SH-SY5Y (cell line): ENCODE measurements at regions not wholly inside any gene's neighbourhood (a gene's known extent, or its start where the extent isn't known, plus 50 kb on each side); places are given as distances from the start of the nearest gene placed in this dataset.

ENCODE experiments used
- GATA2 ChIP-seq: IDR thresholded peaks from 2 replicates; pipeline ENCODE4 v1.6.1; 2011; ENCODE audit warnings: mild to moderate bottlenecking, low read depth, low read length
- GATA3 ChIP-seq: IDR thresholded peaks from 2 replicates; pipeline ENCODE4 v1.6.1; 2011; ENCODE audit warnings: low read depth, mild to moderate bottlenecking, low read length, moderate library complexity

GRCh38 chr12:40431169-40431568 lies 206.4 kb downstream of the LRRK2 start:
- TF ChIP-seq GATA3 (no peak), GATA2 (no peak)

- TF ChIP-seq GATA3 (no peak), GATA2 (no peak)
Observed at GRCh38 chr12:40435251-40435650, 210.5 kb downstream of the LRRK2 start.

DNA sequence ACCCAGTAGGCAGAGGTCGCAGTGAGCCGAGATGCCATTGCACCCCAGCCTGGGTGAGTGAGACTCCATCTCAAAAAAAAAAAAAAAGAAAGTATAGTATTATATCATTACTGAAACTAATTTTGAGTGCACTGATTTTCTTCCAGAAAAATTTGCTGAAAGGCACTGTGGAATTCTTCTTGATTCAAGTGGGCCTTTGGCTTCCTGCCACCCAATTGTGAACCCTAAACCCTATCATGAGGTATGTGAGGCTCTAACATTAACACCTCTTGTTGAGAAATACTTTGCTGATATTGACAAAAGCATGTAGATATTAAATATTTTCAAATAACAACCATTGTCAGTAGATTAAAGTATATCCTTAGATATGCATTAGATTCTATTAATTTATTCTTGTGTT lies 211.2 kb downstream of the LRRK2 start:
- no peak for TF ChIP-seq GATA2
- no peak for TF ChIP-seq GATA3

DNA sequence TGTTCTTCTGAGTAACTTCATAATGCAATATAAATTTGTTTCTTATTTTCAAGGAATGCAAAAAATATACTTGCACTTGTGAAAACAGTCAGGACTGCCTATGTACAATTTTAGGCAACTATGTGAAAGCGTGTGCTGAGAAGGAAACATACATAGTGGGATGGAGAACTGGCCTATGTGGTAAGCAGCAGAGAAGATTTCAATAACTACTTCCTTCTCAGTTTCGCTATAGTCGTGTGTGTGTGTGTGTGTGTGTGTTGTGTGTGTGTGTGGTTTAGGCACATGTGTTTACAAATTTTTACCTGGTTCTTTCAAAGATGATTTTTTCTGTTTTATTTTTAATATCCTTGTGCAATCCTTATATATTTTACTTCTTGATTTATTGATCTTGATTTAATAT lies 211.8 kb downstream of the LRRK2 start:
- TF ChIP-seq GATA2 (no peak), GATA3 (no peak)

DNA sequence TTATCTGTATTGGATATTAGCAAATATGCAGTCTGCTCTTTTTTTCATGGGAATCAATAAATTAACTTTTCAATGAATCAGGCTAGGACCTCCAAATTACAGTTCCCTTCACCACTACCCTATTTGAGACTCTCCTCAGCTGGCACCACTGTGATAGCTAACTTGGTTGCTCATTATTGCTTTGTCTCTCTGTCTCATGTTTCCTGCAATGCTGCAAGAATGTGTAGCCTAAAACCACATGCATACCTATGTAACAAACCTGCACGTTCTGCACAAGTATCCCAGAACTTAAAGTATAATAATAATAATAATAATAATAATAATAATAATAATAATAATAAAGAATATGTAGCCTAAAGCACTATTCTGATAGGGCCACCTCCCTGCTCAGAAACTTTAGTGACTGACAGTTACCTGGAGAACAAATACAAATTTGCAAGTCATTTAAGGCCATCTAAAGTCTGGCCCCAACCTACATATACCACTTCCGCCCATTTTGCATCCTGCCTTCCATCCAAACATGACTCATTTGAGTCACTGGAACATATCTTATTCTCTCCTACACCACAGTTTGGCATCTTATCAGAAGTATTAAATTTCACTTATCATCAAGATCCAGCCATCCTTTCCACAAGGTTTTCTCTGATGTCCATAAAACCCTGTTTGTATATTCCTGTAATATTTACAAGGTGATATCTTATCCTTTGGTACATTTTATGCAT lies 215.1 kb downstream of the LRRK2 start:
- TF ChIP-seq GATA3 (no peak), GATA2 (no peak)

GRCh38 chr12:40444174-40444573 lies 219.4 kb downstream of the LRRK2 start:
- TF ChIP-seq GATA3 = no peak
- no peak for TF ChIP-seq GATA2

DNA sequence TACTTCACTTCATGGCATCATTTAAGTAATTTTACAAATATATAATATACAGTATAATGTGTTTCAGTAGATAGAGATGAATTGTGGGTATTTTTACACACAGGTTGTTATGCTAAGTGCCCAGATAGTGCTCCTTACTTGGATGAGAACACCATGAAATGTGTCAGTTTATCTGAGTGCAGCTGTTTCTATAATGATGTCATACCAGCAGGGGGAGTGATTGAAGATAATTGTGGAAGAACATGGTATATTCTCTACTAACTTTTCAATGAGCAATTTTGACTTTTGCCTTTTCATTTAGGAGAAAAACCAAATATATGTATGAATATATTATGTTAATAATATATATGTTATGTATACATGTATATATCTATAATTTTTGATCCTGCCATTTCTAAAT lies 221.6 kb downstream of the LRRK2 start:
- TF ChIP-seq GATA3 (no peak), GATA2 (no peak)

DNA sequence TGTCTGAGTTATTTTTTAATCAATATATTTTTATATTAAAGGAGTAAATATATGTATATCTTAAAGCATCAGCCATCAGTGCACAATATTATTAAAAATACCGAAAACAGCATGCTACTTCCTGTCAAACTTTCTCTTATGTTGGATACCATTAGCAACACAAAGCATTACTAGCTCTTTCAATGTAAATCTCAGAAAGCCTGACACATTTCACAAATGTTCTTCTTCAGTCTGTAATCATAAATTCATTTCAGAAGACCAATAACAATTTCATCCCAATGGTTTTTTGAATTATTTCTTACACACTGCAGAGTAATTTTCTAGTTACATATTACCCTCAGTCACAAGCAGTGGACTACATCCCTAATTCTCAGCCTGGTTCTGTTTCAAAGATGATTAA lies 226.9 kb downstream of the LRRK2 start:
- no peak for TF ChIP-seq GATA3
- no peak for TF ChIP-seq GATA2

GRCh38 chr12:40464121-40464520 lies 228.1 kb upstream of the CNTN1 start:
- TF ChIP-seq GATA2 (no peak), GATA3 (no peak)

DNA sequence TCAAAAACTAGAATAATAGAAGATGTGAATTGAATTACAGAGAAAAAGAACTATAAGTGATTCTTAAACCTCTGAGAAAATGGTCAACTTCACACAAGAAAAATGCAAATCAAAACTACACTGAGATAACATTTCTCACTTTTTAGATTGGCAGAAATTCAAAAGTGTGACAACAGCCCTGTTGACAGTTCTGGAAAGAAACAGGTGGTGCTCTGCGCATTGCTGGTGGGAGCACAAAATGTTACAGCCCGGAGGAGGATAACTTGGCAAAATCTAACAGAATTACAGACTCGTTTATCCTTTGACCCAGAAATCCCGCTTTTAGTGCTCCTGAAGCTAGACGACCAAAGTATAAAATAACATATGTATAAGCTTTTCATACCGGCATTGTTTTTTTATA lies 222.5 kb upstream of the CNTN1 start:
- no peak for TF ChIP-seq GATA2
- no peak for TF ChIP-seq GATA3

DNA sequence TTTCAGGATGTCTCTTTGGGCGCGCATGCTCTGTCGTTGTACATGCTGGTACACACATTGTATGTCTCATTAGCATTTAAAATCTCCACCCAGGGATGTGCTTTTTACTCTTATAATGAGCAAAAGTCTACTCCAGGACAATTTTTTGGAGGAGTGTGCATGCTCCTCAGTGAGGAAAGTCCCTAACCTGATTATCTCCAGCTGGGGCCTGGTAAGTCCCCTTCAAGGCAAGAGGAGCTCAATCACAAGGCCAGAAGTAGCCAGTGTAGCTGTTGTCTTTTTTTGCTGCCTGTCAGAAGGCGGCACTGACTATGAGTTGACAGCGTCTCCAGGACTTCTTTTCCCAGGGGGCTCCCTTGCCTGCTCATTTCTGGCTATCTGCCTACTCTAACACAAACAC lies 218.3 kb upstream of the CNTN1 start:
- no peak for TF ChIP-seq GATA2
- no peak for TF ChIP-seq GATA3

DNA sequence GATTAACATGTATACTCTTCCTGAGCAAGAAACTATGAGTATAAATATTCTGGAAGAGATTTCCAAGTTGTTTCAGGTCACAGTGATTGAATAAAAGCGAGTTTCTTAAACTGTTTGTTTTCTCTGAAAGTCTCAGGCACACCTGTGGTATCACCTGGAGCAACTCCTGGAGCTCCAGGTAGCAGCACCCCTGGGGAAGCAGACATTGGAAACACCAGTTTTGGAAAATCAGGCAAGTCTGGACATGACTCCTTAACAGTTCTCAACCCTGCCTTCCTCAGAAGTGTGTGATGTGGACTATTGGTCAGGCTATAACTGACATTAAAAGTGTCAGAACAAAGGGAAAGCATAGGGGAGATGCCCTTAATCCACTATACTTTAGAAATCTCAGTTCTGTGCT lies 217.6 kb upstream of the CNTN1 start:
- TF ChIP-seq GATA3 (no peak), GATA2 (no peak)

- TF ChIP-seq GATA2 = no peak
- no peak for TF ChIP-seq GATA3
Observed at GRCh38 chr12:40499856-40500255, 192.4 kb upstream of the CNTN1 start.

- no peak for TF ChIP-seq GATA3
- TF ChIP-seq GATA2 = no peak
Observed at GRCh38 chr12:40502322-40502721, 189.9 kb upstream of the CNTN1 start.

DNA sequence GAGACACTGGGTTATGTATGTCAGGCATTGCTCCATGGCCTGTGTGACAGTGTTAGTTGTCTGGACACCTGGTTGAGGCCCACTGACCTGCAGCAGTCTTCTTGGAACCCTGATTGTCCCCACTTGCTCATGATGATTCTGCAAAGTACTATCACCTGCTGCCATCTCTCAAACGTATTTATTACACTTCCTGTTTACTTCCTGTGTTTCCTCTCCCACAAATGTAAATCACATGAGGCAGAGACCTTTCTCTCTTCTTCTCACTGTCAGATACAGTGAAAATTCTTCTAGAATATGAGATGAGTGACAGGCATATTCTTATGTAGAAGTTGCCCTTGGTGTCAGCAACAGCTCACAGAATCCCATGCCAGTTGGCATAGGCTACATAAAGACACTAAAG lies 186.9 kb upstream of the CNTN1 start:
- TF ChIP-seq GATA3 = no peak
- TF ChIP-seq GATA2 = no peak

GRCh38 chr12:40508421-40508820 lies 183.8 kb upstream of the CNTN1 start:
- TF ChIP-seq GATA2 (no peak), GATA3 (no peak)
